T-cell (primary cell): ENCODE measurements at regions not wholly inside any gene's neighbourhood (a gene's known extent, or its start where the extent isn't known, plus 50 kb on each side); places are given as distances from the start of the nearest gene placed in this dataset.

Experiments
- ATAC-seq, 4 experiments: fragments of 200-7000 bp in 3 of 4; fragments of 150-1000 bp in 1 of 4; cut with Tn5 transposase; replicated peaks in 1 of 4; 1 replicate in 3 of 4; 2 replicates in 1 of 4; pipeline ENCODE4 v1.10.0; 2021; ENCODE audit warnings: moderate library complexity in 3 of 4, mild to moderate bottlenecking in 2 of 4, moderate number of reproducible peaks in 1 of 4
- CTCF ChIA-PET, 2 donors: fragments of 300-600 bp; sonication (Branson Sonifier 250); formaldehyde crosslinking; loops; one replicate each; lab custom pipeline; 2022; ENCODE audit warnings: antibody characterized with exemption in 2 of 2; lab: Charles Lee
- POLR2A ChIA-PET, 2 donors: fragments of 300-600 bp; sonication (Branson Sonifier 250); formaldehyde crosslinking; loops; one replicate each; lab custom pipeline; 2022; ENCODE audit warnings: antibody characterized with exemption in 2 of 2; lab: Charles Lee
- DNase-seq, 35 experiments: peaks; one replicate each; pipeline versions ENCODE4 v3.0.0 to v3.0.0-alpha.2; 2013 to 2023
- H3K27ac ChIP-seq: one replicate; pipeline ENCODE4 v1.5.1; 2013; ENCODE audit warnings: low read length
- H3K27me3 ChIP-seq, 2 experiments: replicated peaks in 1 of 2; 1 replicate in 1 of 2; 2 replicates in 1 of 2; pipeline versions ENCODE4 v1.6.1 to v1.7.0; 2013; ENCODE audit warnings: low read length in 1 of 2, mixed read lengths in 1 of 2; ENCODE audit not compliant: control insufficient read depth in 2 of 2, insufficient read depth in 2 of 2; ENCODE audit errors: extremely low read depth in 1 of 2
- H3K36me3 ChIP-seq, 2 donors: 1 replicate in 1 of 2; 2 replicates in 1 of 2; pipeline versions ENCODE4 v1.6.1 to v1.7.0; 2013; ENCODE audit warnings: low read length in 1 of 2; ENCODE audit not compliant: control insufficient read depth in 2 of 2, insufficient read depth in 1 of 2; ENCODE audit errors: extremely low read depth in 1 of 2
- H3K4me1 ChIP-seq, 2 experiments: 1 replicate in 1 of 2; 2 replicates in 1 of 2; pipeline versions ENCODE4 v1.6.1 to v1.7.0; 2013; ENCODE audit warnings: low read length in 2 of 2, mixed read lengths in 1 of 2; ENCODE audit not compliant: insufficient read depth in 2 of 2, control insufficient read depth in 1 of 2; ENCODE audit errors: extremely low read depth in 1 of 2
- H3K4me3 ChIP-seq, 2 donors: 1 replicate in 1 of 2; 2 replicates in 1 of 2; pipeline versions ENCODE4 v1.5.1 to v1.7.0; 2013; ENCODE audit warnings: mild to moderate bottlenecking in 2 of 2, low read length in 1 of 2, moderate library complexity in 1 of 2; ENCODE audit not compliant: control insufficient read depth in 1 of 2; ENCODE audit errors: extremely low read depth in 1 of 2
- H3K9me3 ChIP-seq: 2 replicates; pipeline ENCODE4 v1.7.0; 2013
- H3K27ac Mint-ChIP-seq, 2 donors: one replicate each; pipeline ENCODE4 v1.8.0; 2020 to 2021; ENCODE audit warnings: mild to moderate bottlenecking in 2 of 2, mixed read lengths in 2 of 2
- H3K27me3 Mint-ChIP-seq, 2 donors: one replicate each; pipeline ENCODE4 v1.8.0; 2021 to 2022; ENCODE audit warnings: mixed read lengths in 2 of 2
- H3K36me3 Mint-ChIP-seq: one replicate; pipeline ENCODE4 v1.8.0; 2021; ENCODE audit warnings: mixed read lengths
- H3K4me1 Mint-ChIP-seq, 3 donors: one replicate each; pipeline ENCODE4 v1.8.0; 2020 to 2022; ENCODE audit warnings: mixed read lengths in 3 of 3, mild to moderate bottlenecking in 1 of 3
- H3K4me3 Mint-ChIP-seq, 3 donors: one replicate each; pipeline ENCODE4 v1.8.0; 2020 to 2022; ENCODE audit warnings: mild to moderate bottlenecking in 3 of 3, mixed read lengths in 3 of 3, moderate library complexity in 3 of 3
- H3K9me3 Mint-ChIP-seq, 3 donors: one replicate each; pipeline ENCODE4 v1.8.0; 2020 to 2022; ENCODE audit warnings: mixed read lengths in 3 of 3
- WGBS: methylation state at CpG from one replicate; pipeline ENCODE4 v1.1.5; 2013; ENCODE audit warnings: missing lambda C conversion rate; ENCODE audit not compliant: insufficient coverage; 5-methylcytosine and 5-hydroxymethylcytosine counted together

GRCh38 chr10:129085811-129086210 lies 381.2 kb upstream of the MGMT start:
- no peak for DNase-seq
- Histone ChIP-seq H3K4me3 (no peak overlapping the region), H3K9me3 (no peaks in the 10 kb centered on the region), H3K27ac (no peak overlapping the region), H3K4me1 (no peaks in the 10 kb centered on the region), H3K36me3 (no peaks in the 10 kb centered on the region), H3K27me3 (no peaks in the 10 kb centered on the region)
- Mint-ChIP-seq H3K4me1 (no peaks in the 10 kb centered on the region), H3K27me3 (no peaks in the 10 kb centered on the region), H3K36me3 (no peaks in the 10 kb centered on the region), H3K4me3 (no peak overlapping the region), H3K9me3 (peaks cover 6 to 17% (median 10%) of the 10 kb centered on the region in 3 donors), H3K27ac (no peak overlapping the region)
- ATAC-seq: no peak
- WGBS: no CpG with 5 or more reads among the region's 1 CpG
- ChIA-PET POLR2A (no interaction called here), CTCF (no interaction called here)

- H3K36me3 ChIP-seq: no peaks in the 10 kb centered on the region
- no peaks in the 10 kb centered on the region for H3K4me1 ChIP-seq
- POLR2A ChIA-PET: no interaction called here
- DNase-seq: no peak
- CTCF ChIA-PET: no interaction called here
- H3K4me1 Mint-ChIP-seq: peaks cover 0 to 5% (median 0%) of the 10 kb centered on the region in 3 donors
- peaks cover 0 to 5% of the 10 kb centered on the region in 2 experiments for H3K27me3 ChIP-seq
- no peaks in the 10 kb centered on the region for H3K27me3 Mint-ChIP-seq
- H3K9me3 ChIP-seq: no peaks in the 10 kb centered on the region
- no peak overlapping the region for H3K4me3 Mint-ChIP-seq
- no peaks in the 10 kb centered on the region for H3K36me3 Mint-ChIP-seq
- H3K9me3 Mint-ChIP-seq: peaks cover 3 to 8% (median 5%) of the 10 kb centered on the region in 3 donors
- ATAC-seq: no peak
- 73% methylated on average over 3 of the region's 4 CpGs for WGBS
- H3K27ac ChIP-seq: no peak overlapping the region
- H3K4me3 ChIP-seq: no peak overlapping the region
- H3K27ac Mint-ChIP-seq: no peak overlapping the region
Observed at GRCh38 chr10:129089341-129089740, 377.7 kb upstream of the MGMT start.

- H3K27me3 ChIP-seq: peaks cover 0 to 5% of the 10 kb centered on the region in 2 experiments
- no peaks in the 10 kb centered on the region for H3K27me3 Mint-ChIP-seq
- WGBS: 94% methylated on average over 5 of the region's 6 CpGs
- no peaks in the 10 kb centered on the region for H3K36me3 Mint-ChIP-seq
- H3K4me3 Mint-ChIP-seq: no peak overlapping the region
- H3K36me3 ChIP-seq: no peaks in the 10 kb centered on the region
- H3K4me1 Mint-ChIP-seq: peaks cover 0 to 5% (median 0%) of the 10 kb centered on the region in 3 donors
- no peak overlapping the region for H3K4me3 ChIP-seq
- DNase-seq (no peak), ATAC-seq (no peak)
- peaks cover 0 to 2% (median under 1%) of the 10 kb centered on the region in 3 donors for H3K9me3 Mint-ChIP-seq
- H3K9me3 ChIP-seq: no peaks in the 10 kb centered on the region
- no peaks in the 10 kb centered on the region for H3K4me1 ChIP-seq
- H3K27ac ChIP-seq: no peak overlapping the region
- ChIA-PET CTCF (no interaction called here), POLR2A (no interaction called here)
- no peak overlapping the region for H3K27ac Mint-ChIP-seq
Observed at GRCh38 chr10:129090165-129090564, 376.9 kb upstream of the MGMT start.

- no peaks in the 10 kb centered on the region for H3K4me1 ChIP-seq
- ATAC-seq: no peak
- no peak overlapping the region for H3K4me3 ChIP-seq
- peaks cover 0 to 5% of the 10 kb centered on the region in 2 experiments for H3K27me3 ChIP-seq
- 78% methylated on average over 4 of the region's 6 CpGs for WGBS
- Mint-ChIP-seq H3K27ac (no peak overlapping the region), H3K36me3 (no peaks in the 10 kb centered on the region), H3K27me3 (no peaks in the 10 kb centered on the region), H3K4me3 (no peak overlapping the region), H3K4me1 (peaks cover 0 to 5% (median 0%) of the 10 kb centered on the region in 3 donors), H3K9me3 (no peaks in the 10 kb centered on the region)
- ChIA-PET POLR2A (no interaction called here), CTCF (no interaction called here)
- DNase-seq: no peak
- no peak overlapping the region for H3K27ac ChIP-seq
- no peaks in the 10 kb centered on the region for H3K9me3 ChIP-seq
- no peaks in the 10 kb centered on the region for H3K36me3 ChIP-seq
Observed at GRCh38 chr10:129090618-129091366, 376.2 kb upstream of the MGMT start.

GRCh38 chr10:129093641-129094040 lies 373.4 kb upstream of the MGMT start:
- H3K9me3 ChIP-seq: no peaks in the 10 kb centered on the region
- DNase-seq: no peak
- peaks cover 0 to 5% of the 10 kb centered on the region in 2 experiments for H3K27me3 ChIP-seq
- Mint-ChIP-seq H3K36me3 (no peaks in the 10 kb centered on the region), H3K4me1 (peaks cover 0 to 5% (median 0%) of the 10 kb centered on the region in 3 donors), H3K27ac (no peak overlapping the region), H3K4me3 (no peak overlapping the region), H3K9me3 (no peaks in the 10 kb centered on the region), H3K27me3 (no peaks in the 10 kb centered on the region)
- ATAC-seq: no peak
- CTCF ChIA-PET: no interaction called here
- no peaks in the 10 kb centered on the region for H3K4me1 ChIP-seq
- no peaks in the 10 kb centered on the region for H3K36me3 ChIP-seq
- WGBS: no CpG with 5 or more reads among the region's 8 CpGs
- no peak overlapping the region for H3K27ac ChIP-seq
- POLR2A ChIA-PET: no interaction called here
- no peak overlapping the region for H3K4me3 ChIP-seq

GRCh38 chr10:129094233-129094632 lies 372.8 kb upstream of the MGMT start:
- ATAC-seq (no peak), DNase-seq (no peak)
- whole genome bisulfite sequencing: 71% methylated on average over 5 of the region's 6 CpGs
- peaks cover 0 to 5% (median 0%) of the 10 kb centered on the region in 3 donors for H3K4me1 Mint-ChIP-seq
- H3K4me1 ChIP-seq: no peaks in the 10 kb centered on the region
- ChIA-PET POLR2A (no interaction called here), CTCF (no interaction called here)
- no peaks in the 10 kb centered on the region for H3K9me3 ChIP-seq
- H3K27ac Mint-ChIP-seq: no peak overlapping the region
- H3K9me3 Mint-ChIP-seq: no peaks in the 10 kb centered on the region
- no peaks in the 10 kb centered on the region for H3K36me3 Mint-ChIP-seq
- no peak overlapping the region for H3K4me3 Mint-ChIP-seq
- H3K4me3 ChIP-seq: no peak overlapping the region
- no peaks in the 10 kb centered on the region for H3K36me3 ChIP-seq
- no peaks in the 10 kb centered on the region for H3K27me3 Mint-ChIP-seq
- no peak overlapping the region for H3K27ac ChIP-seq
- H3K27me3 ChIP-seq: peaks cover 0 to 5% of the 10 kb centered on the region in 2 experiments
